GM19043 (cell line): ENCODE measurements at regions not wholly inside any gene's neighbourhood (a gene's known extent, or its start where the extent isn't known, plus 50 kb on each side); places are given as distances from the start of the nearest gene placed in this dataset.
"Not testable (repeated sequence)": the region's sequence is repeated elsewhere in the genome, so short reads cannot be mapped to it uniquely, and the experiment has no call there.

Experiments used
- ATAC-seq: cut with Tn5 transposase; IDR thresholded peaks from one replicate; pipeline ENCODE4 v1.9.1; 2021; ENCODE audit warnings: low read depth; ENCODE audit not compliant: unreplicated experiment

DNA sequence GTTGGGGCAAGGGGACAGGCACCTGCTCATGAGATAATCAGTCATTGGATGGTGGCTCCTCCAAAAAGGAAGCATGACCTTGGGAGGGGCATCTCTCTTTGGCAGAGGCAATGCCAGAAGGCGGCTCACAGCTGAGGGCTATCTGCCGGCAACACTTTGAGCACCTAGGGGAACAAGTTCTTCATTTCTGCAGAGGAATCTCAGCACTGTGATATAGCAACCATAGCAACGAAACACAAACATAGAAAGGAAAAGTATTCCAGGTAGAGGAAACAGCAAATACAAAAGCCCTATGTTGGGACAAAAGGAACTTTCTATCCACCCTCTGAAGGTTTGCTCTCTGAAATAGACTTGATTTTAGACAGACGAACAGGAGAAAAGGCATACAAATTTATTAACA lies 89.1 kb upstream of the NEDD4L start:
- no peak for ATAC-seq

GRCh38 chr18:57953883-57954282 lies 90.1 kb upstream of the NEDD4L start:
- ATAC-seq: no peak

DNA sequence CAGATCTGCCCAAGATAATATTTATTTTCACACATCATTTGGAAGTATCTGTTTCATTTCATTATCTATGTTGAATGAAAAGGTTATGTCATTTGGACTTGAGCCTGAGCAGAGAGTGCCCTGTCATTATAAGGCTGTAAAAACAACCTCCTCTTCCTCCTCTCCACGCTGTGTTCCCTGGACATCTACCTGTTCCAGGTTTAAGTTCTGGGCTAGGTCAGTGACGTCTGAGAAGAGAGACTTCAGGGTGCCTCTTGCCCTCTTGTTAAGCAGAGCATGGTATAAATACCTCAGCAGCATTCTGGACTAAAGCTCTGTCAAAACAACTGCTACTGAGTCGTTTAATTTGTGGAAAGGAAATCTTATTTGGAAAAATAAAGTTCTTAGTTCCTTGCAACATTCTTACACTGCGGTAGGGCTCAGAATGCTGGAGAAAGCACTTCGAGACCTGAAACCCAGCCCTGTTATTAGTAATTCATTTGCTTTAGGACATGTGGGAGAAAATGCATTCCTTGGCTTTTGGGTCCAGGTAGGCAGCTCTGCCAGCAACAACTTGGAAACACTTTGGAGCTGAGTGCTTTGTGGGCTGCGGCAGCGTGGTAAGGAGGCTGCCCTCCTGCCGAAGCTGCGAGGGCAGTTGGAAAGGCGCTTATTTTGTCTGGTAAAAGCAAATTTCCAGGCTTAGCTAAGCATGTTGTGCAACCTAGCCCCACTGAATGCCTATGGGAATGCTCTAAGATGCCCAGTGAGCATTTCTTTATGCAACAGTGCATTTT lies 91.8 kb upstream of the NEDD4L start:
- no peak for ATAC-seq

DNA sequence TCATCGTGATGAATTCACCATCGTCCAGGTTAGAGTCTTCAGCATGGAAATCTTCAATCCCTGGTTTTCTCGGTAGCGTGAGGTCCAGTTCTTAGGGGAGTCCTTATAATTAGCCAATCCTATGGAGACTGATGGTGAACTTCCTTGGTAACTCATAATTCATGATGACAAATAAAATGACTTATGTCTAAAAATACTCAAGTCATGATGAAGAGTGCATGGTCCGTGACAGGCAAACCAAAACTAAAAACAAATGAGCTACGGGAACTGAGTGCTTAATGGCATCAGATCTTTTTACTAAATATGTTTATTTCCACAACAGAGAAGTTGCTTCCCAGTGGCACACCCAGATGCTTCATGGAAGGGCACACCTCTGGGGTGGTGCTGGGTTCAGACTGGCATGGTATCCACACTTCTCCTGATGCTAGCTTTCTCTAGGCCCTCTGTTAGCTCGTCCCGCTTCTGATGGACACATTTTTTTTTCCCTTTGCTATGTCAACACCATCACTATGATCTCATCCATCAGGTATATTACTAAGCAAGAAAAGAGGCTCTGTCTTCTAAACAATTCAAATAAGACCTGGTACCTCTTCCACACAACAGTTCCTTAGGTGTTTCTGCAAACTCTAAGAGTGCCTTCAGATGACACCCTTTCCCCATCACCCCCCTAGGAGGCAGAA lies 92.8 kb upstream of the NEDD4L start:
- no peak for ATAC-seq

- ATAC-seq: no peak
Observed at GRCh38 chr18:57950542-57950941, 93.5 kb upstream of the NEDD4L start.

DNA sequence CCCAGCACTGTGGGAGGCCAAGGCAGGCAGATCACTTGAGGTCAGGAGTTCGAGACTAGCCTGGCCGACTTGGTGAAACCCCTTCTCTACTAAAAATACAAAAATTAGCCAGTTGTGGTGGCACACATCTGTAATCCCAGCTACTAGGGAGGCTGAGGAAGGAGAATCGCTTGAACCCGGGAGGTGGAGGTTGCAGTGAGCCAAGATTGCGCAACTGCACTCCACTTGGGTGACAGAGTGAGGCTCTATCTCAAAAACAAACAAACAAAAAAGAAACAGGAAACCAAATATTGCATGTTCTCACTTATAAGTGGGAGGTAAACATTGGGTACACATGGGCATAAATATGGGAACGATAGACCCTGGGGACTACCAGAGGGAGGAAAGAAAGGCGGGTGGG lies 94.7 kb upstream of the NEDD4L start:
- ATAC-seq: not testable (repeated sequence)

GRCh38 chr18:57947117-57947516 lies 96.9 kb upstream of the NEDD4L start:
- no peak for ATAC-seq

- ATAC-seq: no peak
Observed at GRCh38 chr18:57943723-57944122, 100.3 kb upstream of the NEDD4L start.

DNA sequence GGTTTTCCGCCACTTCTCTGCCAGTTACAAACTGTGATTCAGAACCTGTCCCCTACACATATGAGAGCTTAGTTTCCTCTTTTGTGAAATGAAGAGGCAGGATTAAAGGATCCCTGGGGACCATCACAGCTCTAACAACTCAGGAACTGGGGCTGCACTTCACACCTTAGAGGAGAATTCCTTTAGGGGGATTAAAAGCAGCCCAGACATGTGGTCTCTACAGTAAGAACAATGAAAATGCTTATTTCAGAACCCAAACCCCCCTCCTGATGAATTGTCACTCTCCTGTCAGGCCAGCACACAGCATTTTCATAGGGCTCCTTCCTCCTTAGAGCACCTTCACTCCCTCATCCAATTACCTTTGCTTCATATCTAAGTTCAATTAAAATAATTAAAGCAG lies 101.5 kb upstream of the NEDD4L start:
- no peak for ATAC-seq

DNA sequence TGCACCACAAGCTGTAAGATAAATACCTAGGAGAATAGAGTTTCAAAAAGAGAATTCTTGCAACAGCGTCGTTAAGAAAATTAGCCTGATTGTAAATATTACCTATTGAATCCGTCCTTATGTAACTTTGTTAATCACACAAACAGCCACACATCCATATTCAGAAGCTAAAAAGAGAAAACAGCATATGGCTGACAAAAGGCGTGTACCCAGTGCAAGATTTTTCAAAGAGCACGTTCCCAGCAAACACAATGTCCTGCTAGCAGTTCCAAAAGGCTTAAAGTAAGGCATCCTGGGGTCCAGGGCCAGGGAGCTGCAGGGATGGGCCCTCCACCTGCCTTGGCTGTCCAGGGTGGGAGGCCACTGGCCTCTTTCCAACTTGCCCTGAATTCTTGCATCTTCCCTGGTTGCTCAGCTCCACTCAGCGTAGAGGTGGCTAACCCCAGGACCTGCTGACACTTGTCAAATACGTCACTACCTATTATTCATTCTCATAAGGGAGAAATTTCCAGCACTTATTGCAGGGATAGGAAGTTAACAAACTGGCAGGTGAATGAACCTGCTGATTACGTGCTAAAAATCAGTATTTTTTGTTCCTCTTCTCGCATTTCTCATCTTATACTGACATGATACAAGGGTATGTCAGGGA lies 102.1 kb upstream of the NEDD4L start:
- ATAC-seq: no peak

DNA sequence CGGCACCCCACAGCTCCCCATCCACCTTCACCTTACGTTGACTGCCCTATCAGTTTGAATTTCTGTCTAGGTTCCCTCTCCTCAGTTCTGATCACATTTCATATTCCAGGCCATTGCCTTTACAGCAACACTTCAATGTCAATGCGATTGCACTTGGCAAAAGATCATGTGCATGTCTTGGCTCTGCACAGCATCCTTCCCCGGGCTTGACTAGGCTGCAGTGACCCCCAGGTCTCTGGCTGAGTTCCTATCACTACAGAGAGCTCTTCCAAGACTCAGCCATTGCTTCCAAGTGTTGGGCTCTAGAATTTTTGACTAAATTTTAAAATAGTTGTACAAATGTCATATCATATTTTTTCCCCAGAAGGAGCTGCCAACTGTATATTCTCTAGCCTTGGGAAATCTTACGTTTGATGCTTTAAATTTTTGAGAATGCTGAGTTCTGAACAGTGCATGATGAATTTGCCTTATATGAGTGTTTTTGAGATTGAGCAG lies 103.8 kb upstream of the NEDD4L start:
- ATAC-seq: no peak

- ATAC-seq: not testable (repeated sequence)
Observed at GRCh38 chr18:57934375-57934774, 109.7 kb upstream of the NEDD4L start.

GRCh38 chr18:57931038-57931437 lies 113.0 kb upstream of the NEDD4L start:
- ATAC-seq: peak; percentile 83

GRCh38 chr18:57930476-57930875 lies 113.5 kb upstream of the NEDD4L start:
- no peak for ATAC-seq

- ATAC-seq: no peak
Observed at GRCh38 chr18:57929922-57930321, 114.1 kb upstream of the NEDD4L start.

DNA sequence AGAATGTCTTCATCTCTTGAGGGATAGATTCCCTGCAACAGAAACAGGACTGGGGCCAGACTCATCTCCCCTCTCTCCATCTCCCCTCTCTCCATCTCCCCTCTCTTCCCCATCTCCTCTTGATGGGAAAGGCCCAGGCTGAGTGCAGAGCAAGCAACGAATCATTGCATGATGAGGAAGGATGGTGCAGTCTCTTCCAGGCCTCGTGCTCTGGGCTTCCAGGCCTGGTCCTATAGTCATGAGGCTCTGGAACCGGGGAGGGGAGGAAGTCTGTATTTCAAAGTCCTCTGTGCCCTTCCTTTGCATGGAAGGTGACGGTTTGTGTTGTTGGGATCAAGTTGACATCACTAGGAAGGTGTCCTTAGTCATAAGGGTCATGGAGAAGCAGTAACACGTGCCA lies 115.6 kb upstream of the NEDD4L start:
- ATAC-seq: no peak

- ATAC-seq: no peak
Observed at GRCh38 chr18:57927511-57927910, 116.5 kb upstream of the NEDD4L start.

- no peak for ATAC-seq
Observed at GRCh38 chr18:57925706-57926105, 118.3 kb upstream of the NEDD4L start.

GRCh38 chr18:57923611-57924010 lies 120.4 kb upstream of the NEDD4L start:
- ATAC-seq: no peak

DNA sequence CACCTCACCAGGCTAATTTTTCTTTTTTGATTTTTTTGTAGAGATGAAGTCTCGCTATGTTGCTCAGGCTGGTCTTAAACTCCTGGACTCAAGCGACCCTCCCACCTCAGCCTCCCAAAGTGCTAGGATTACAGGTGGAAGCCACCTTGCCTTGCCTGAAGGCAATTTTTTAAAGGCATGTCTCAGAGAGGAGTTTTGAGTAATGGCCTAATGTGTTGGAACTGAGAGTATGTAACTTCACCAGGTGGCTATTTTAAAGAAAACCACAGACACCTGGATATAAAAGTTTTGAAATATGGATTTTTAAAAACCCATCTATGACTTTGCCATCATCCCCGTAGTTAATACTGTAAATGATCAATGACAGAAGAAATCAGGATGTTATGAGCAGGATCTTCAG lies 119.8 kb upstream of the ATP8B1 start:
- no peak for ATAC-seq

- ATAC-seq: no peak
Observed at GRCh38 chr18:57921708-57922107, 118.6 kb upstream of the ATP8B1 start.

- no peak for ATAC-seq
Observed at GRCh38 chr18:57920036-57920435, 116.9 kb upstream of the ATP8B1 start.
